GM19467 (cell line): ENCODE measurements at regions not wholly inside any gene's neighbourhood (a gene's known extent, or its start where the extent isn't known, plus 50 kb on each side); places are given as distances from the start of the nearest gene placed in this dataset.
"Not testable (repeated sequence)": the region's sequence is repeated elsewhere in the genome, so short reads cannot be mapped to it uniquely, and the experiment has no call there.

ENCODE experiments used
- ATAC-seq: cut with Tn5 transposase; IDR thresholded peaks from one replicate; pipeline ENCODE4 v1.9.1; 2021; ENCODE audit warnings: mild to moderate bottlenecking, moderate library complexity; ENCODE audit not compliant: unreplicated experiment

DNA sequence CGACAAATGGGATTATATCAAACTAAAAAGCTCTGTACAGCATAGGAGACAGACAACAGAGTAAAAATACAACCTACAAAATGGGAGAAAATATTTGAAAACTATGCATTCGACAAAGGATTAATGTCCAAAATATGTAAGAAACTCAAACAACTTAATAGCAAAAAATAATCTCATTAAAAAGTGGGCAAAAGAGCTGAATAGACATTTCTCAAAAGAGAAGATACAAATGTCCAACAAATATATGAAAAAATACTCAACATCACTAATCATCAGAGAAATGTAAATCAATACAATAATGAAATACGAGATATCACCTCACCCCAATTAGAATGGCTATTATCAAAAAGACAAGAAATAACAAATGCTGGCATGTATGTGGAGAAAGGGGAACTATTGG is 272.9 kb downstream of the KLHL13 start:
- ATAC-seq: no peak

DNA sequence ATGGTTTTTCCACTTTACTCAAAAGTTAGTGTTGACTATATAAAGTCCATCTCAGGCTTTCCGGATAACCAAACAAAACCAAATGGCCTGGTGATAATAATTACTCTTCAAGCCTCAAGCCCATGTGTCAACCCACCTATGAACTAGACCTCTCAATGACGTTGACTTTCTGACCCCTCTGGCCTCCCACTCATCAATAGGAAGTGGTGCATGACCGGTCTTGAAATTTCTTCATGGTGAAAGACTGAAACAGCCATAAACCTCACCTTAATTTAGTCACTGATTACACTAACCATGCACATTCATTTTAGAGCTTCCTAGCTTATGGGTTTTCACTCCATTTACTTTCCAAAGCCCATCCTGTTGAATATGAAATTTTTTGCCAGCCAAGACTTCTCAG is 276.0 kb downstream of the KLHL13 start:
- ATAC-seq: no peak

DNA sequence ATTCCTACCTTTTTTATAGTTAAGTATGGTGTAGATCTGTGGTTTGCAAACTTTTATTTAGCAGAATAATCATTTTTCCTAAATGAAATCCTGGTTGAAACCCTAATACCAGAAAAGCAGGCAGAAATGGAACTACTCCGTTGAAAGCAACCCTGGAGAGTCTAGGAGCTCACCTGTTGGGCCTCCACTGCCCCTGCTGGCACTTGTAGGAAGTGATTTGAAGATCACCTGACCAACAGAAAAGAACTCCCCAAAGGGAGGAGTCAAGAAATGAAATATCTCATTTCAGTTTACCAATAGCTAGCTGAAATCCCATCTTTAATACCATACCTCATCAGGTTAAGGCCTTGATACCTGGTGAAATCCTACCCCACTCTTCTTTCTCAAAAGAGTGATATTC is 277.1 kb downstream of the KLHL13 start:
- ATAC-seq: no peak

DNA sequence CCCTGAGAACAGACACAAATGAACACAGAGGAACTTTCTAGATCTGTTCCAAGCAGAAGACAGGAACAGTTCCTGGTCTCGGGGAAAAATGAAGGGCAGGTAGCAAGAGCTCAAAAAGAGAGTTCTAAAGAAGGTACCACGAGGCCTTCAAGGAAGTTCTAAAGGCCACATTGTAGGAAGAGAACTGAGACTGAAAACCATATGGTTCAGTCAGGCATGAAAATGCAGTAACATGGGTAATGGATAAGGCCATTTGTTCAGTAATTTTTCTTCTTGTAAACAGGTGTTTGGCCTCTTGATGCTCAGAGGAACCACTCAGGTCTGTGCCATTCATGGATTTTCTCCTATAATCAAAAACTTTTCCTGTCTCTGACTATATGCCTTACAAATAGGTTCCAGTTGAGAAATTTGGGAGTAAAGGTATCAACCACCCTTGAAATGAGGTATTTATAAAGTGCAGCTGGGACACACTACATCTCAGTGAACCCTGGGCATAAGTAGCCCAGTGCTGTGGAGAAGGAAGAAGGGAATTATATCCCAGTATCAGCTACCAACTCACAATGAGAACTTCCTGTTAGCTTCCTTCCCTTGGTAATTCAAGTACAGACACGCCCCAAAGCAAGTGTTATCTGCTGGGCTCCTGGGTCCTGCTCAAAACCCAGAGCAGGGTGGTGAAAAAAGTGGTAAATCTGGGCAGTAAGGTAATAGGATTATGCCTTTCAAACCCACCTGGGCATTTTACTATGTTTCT is 277.9 kb downstream of the KLHL13 start:
- no peak for ATAC-seq

DNA sequence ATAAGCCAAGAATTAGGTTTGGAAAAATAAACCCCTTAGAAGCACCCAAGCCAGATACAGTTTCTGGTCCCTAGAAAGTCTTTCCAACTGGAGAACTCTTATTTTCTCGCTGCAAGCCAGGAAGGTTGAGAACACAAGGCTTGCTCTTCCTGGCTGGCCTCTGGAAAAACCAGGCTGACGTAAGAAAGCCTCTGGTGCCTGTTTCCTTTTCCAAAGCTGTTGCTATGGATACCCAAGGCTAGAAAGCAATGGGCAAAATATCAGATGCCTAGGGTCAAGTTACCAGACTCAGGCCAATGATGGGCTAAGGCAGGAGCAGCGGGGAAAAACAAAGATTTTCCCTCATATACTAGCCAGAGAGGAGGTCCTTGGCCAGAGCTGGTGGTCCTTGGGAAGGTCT is 281.6 kb downstream of the KLHL13 start:
- no peak for ATAC-seq

DNA sequence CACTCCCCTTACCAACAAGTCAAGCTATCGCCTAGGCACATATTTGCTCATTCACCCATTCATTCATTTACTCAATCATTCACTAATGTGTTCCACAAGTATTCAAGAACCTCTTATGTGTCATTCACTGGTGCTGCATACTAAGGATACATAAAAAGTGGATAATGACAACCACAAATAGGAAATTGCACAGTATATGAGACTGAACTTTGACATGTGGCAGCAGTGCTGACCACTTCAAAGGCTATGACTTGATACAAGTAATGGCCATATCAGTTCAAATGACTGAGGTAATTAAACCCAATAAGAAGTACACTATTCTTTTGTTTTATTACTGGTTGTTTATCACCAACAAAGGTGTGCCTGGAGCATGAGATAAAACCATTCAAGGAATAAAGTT is 282.5 kb downstream of the KLHL13 start:
- no peak for ATAC-seq

DNA sequence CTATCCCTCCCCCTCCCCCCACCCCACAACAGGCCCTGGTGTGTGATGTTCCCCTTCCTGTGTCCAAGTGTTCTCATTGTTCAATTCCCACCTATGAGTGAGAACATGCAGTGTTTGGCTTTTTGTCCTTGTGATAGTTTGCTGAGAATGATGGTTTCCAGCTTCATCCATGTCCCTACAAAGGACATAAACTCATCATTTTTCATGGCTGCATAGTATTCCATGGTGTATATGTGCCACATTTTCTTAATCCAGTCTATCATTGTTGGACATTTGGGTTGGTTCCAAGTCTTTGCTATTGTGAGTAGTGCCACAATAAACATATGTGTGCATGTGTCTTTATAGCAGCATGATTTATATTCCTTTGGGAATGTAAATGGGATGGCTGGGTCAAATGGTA is 295.1 kb downstream of the KLHL13 start:
- not testable (repeated sequence) for ATAC-seq

DNA sequence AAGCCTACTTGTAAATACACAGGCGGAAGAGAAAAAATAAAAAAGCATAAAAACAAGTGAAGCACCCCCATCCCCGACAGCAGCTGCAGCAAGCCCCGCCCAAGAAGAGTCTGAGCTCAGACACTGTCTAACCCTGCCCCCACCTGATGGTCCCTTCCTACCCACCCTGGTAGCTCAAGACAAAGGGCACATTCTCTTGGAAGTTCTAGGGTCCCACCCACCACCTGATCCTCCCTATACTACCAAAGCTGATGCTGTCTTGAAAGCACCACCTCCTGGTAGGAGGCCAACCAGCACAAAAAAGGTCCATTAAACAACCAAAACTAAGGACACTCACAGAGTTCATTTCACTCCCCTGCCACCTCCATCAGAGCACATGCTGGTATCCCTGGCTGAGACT is 308.2 kb downstream of the KLHL13 start:
- no peak for ATAC-seq

DNA sequence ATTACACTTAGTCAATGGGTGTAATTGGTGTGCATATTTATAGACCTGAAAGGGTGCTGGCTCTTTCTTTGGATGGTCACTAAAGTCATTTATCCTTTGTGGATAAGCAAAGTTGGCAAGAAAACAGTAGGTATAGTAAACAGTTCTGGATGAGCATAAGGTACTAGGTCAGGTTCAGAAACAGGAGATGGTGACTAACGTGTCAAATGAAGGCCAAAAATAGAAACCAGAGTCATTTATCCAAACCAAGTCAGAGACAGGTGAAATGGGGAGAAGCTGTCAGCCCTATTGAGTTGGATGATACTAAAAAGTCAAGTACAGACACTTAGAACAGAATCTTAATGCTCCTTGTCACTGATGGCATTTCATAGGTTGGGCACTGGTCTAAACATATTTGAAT is 313.1 kb downstream of the KLHL13 start:
- ATAC-seq: no peak

DNA sequence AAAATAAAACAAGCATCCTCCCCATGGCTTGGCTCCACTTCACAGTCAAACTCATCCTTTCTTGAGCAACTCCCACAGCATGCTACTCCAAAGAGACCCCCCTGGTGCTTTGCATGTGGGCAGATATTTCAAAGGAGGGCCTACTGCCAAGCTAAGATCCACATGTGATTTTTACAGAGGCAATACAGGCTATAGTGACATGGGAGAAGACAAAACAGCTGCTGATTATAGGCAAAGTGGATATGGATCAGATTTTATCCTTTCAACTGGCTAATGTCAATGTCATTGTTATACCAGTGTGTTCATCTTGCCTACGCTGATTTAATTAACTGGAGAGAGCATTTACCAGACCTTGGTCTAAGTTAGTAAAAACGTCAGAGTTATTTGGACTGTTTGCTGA is 328.3 kb downstream of the KLHL13 start:
- ATAC-seq: no peak

DNA sequence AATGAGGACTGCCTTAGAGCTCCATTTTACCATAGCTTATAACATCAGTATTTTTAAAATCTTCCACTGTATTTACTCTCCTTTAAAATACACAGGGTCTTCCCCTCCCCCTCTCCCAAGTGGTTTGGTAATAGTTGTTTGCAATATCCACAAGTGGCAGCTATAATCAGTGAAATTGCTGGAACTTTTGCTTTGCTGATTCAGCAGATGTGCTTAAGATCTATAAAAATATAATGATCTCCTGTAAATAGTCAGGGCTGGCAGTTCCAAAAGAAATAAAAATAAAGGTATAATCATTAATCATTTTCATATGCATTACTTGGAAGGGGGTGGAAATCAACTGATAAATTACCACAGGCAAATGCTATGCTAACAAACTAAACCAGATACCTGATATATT is 345.2 kb downstream of the KLHL13 start:
- ATAC-seq: no peak

DNA sequence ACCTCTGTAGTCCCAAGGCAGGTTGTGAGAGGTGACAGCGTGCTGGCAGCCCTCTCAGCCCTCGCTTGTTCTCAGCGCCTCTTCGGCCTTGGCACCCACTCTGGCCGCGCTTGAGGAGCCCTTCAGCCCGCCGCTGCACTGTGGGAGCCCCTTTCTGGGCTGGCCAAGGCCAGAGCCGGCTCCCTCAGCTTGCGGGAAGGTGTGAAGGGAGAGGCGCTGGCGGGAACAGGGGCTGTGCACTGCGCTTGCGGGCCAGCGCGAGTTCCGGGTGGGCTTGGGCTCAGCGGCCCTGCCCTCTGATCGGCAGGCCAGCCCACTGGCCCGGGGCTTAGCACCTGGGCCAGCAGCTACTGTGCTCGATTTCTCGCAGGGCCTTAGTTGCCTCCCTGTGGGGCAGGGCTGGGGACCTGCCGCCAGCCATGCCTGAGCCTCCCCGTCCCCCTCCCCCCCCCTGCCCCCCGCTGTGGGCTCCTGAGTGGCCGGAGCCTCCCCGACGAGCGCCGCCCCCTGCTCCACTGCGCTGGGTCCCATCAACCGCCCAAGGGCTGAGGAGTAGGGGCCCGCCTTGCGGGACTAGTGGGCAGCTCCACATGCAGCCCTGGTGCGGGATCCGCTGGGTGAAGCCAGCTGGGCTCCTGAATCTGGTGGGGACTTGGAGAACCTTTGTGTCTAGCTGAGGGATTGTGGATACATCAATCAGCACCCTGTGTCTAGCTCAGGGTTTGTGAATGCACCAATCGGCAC is 347.6 kb downstream of the KLHL13 start:
- ATAC-seq: no peak

DNA sequence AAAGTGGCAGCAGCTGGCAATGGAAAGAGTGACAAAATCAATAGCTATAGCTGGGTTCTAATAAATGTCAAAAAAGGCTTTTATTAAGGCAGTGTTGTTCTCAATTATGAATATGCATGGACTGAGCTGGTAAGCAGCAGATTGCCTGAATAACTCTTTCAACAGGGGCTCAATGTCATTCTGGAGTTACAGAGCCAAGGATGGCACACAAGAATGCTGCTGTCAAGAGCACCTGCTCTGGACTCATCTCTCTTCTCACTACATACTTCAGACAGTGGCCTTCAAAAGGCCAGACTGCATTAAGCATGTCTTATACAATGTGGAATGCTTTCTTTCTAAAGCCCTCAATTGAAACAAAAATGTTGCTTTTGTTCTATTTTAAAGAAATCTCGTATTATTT is 351.4 kb downstream of the KLHL13 start:
- ATAC-seq: no peak

DNA sequence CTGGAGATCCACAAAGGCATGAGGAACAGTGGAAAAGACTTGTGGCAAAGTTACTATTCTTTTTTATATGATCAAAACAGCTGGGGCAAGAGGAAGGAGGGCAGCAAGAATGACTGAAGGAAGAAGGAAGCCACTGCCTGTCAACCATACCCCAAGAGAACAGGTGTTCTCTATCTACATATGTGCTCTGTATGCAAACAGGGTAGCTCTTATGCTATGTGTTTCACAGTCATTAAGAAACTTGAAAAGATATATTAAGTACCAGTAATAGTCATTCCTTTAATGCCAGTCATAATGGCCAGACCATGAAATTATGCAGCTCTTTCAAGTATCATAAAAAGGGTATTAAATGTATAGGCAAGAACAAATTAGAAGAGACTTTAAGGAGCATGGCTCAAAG is 363.9 kb downstream of the KLHL13 start:
- ATAC-seq: peak; percentile 77

DNA sequence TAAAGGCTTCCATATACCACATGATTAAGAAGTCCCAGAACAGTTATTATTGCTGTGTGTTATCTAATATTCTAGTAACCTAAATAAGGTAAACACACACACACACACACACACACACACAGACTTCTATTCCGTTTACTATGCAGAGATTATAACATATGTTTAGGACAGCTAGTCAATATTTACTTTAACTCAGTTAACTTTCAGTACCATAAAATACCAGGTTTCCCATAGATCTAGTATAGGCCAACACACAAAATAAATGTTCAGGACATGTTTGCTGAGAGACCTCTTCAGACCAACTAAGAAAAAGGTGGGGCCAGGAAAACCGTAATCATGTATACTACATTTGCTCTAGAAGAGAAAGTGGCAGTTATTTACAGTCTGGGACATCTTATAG is 365.5 kb downstream of the KLHL13 start:
- no peak for ATAC-seq

DNA sequence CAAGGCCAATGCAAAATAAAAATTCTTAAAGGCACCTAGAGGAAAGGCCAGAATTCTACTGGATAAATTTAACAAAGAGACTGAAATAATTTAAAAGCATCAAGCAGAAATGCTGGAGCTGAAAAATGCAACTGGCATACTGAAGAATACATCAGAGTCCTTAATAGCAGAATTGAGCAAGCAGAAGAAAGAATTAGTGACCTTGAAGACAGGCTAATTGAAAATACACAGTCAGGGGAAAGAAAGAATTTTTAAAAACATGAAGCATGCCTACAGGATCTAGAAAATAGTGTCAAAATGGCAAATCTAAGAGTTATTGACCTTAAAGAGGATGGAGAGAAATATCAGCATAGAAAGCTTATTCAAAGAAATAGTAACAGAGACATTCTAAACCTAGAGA is 371.7 kb downstream of the KLHL13 start:
- no peak for ATAC-seq

DNA sequence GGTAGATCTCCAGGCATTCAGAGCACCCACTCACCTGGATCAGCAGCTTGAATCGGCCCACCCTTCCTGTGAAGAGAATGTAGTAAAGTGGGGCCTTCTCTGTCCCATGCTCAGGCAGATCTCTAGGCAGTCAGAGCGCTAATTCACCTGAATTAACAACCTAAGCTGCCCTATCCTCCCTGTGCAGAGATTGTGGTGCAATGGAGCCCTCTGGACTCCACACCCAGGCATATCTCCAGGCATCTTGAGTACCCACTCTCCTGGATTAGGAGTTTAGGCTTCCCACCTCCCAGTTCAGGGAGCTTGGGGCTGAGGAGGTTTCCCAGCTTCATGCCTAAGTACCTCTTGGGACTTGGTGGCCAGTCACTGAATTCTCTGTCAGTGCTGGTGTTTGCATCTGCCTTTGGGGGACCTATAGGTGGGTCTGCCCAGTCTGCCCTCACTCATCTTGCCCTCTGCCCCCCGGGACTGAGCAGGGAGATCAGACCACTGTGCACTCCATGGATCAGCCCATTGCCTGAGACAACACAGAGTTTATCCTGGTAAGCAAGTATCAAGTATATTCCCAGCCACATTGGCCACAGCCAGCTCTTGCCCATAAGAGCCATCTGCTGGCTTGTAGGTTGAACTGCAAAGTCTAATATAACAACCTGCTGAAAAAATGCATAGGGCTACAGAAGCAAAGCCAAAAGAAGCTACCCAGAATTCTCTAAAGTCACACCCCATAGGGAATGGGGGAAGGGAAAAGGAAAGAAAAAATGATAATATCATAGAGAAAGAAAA is 372.9 kb downstream of the KLHL13 start:
- ATAC-seq: no peak

DNA sequence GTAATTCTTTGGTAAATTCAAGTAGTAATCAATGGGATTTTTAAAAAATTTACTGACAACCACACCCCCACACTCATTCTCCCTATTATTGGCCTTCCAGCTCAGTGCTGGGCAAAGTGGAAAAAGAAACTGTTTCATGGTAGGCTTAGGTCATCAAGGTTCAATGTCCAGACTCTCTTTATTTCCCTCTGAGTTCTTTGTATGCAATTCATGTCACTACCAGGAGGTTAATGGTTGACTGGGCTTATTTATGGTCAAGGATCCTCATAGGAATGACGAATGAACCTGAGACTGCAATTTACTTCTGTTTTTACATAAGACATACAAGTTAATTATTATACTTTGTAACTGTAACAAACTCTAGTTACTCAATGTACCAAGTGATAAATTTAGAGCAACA is 403.2 kb downstream of the KLHL13 start:
- no peak for ATAC-seq

DNA sequence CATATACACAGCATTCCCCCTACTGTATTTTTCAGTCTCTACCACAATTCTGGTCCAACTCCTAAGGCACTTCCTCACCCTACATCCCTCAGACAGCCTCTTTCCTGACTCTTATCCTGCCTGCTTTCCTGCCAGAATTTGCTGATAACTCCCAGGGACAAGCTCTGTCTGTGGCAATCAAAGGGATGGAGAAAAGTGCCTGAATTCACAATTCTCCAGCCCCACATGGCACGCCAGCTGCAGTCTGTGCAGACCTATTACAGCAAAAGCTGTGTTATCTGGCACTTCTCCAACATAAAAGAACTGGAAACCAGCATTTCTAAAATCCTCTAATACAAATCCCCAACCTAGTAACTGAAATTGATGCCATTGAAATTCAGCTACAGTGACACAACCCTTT is 404.8 kb downstream of the KLHL13 start:
- no peak for ATAC-seq

DNA sequence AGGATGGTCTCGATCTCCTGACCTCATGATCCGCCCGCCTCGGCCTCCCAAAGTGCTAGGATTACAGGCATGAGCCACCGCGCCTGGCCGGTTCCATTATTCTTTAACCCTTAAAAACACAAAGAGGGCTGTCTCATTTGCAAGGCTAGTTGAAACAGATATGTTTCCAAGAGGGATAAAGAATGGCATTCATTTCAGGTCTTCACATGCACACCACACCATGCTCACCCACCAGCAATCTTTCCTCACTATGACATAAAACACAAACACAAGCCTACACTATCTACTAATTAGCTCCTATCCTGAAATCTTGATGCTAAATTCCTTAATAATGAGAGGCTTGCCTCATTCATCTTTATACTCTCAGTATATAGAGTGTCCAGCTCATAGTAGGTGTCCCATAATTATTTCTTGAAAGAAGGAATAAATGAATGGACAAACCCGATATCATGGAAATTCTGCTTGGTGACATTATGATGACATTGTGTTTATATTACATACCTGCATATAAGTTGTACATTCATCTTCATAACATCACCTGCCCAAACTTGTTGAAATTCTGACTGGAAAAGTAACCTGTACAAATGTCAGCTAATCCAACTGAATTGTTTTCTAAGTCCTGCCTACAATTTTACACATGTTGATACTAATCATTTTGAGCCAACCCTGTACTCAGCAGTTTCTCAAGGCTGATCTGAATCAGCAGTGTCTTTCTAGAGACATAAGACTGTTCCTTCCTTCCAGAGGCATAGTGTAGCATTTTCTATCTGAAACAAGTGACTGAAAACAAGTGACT is 408.5 kb downstream of the KLHL13 start:
- no peak for ATAC-seq

DNA sequence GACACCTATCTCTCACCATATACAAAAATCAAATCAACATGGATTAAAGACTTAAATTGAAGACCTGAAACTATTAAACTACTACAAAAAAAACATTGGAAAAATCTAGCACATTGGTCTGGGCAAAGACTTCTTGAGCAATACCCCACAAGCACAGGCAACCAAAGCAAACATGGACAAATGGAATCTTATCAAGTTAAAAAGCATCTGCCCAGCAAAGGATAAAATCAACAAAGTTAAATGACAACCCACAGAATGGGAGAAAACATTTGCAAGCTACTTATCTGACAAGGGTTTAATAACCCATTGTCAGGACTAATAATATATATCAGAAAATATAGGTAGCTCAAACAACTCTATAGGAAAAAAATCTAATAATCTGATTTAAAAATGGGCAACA is 415.6 kb downstream of the KLHL13 start:
- ATAC-seq: no peak
